ENCODE measurements at regions not wholly inside any gene's neighbourhood (a gene's known extent, or its start where the extent isn't known, plus 50 kb on each side); places are given as distances from the start of the nearest gene placed in this dataset.

GRCh38 chr10:128813574-128813973 is 653.5 kb upstream of the MGMT start:
- Histone ChIP-seq H3K9me3 (no peaks in the 10 kb centered on the region), H3K27me3 (no peaks in the 10 kb centered on the region), H3K4me1 (ENCODE audit: control insufficient read depth in 1 of 2, insufficient read depth in 1 of 2, low read depth in 1 of 2, low read length in 1 of 2) (no peaks in the 10 kb centered on the region), H3K4me3 (ENCODE audit: low read depth in 1 of 2, low read length in 1 of 2) (no peak overlapping the region), H3K27ac (no peak overlapping the region), H3K36me3 (no peaks in the 10 kb centered on the region)
- no peak for TF ChIP-seq CTCF (IDR thresholded peaks at IDR 0.05)

- H3K4me1 ChIP-seq (ENCODE audit: control insufficient read depth in 1 of 2, insufficient read depth in 1 of 2, low read depth in 1 of 2, low read length in 1 of 2): no peaks in the 10 kb centered on the region
- no peak for TF ChIP-seq CTCF (IDR thresholded peaks at IDR 0.05)
- no peak overlapping the region for H3K4me3 ChIP-seq (ENCODE audit: low read depth in 1 of 2, low read length in 1 of 2)
- no peaks in the 10 kb centered on the region for H3K36me3 ChIP-seq
- no peaks in the 10 kb centered on the region for H3K27me3 ChIP-seq
- no peaks in the 10 kb centered on the region for H3K9me3 ChIP-seq
- H3K27ac ChIP-seq: no peak overlapping the region
Measured at GRCh38 chr10:128814024-128814423, 653.0 kb upstream of the MGMT start.

GRCh38 chr10:128814782-128815181 is 652.3 kb upstream of the MGMT start:
- TF ChIP-seq CTCF (IDR thresholded peaks at IDR 0.05): no peak
- no peaks in the 10 kb centered on the region for H3K9me3 ChIP-seq

GRCh38 chr10:128816726-128817125 is 650.3 kb upstream of the MGMT start:
- Histone ChIP-seq H3K27me3 (no peaks in the 10 kb centered on the region), H3K9me3 (no peaks in the 10 kb centered on the region), H3K4me1 (ENCODE audit: control insufficient read depth in 1 of 2, insufficient read depth in 1 of 2, low read depth in 1 of 2, low read length in 1 of 2) (no peaks in the 10 kb centered on the region), H3K36me3 (no peaks in the 10 kb centered on the region), H3K27ac (no peak overlapping the region), H3K4me3 (ENCODE audit: low read depth in 1 of 2, low read length in 1 of 2) (no peak overlapping the region)
- no peak for TF ChIP-seq CTCF (IDR thresholded peaks at IDR 0.05)

More at GRCh38 chr10:128814782-128815181, 652.3 kb upstream of the MGMT start:
- Histone ChIP-seq H3K27me3 (no peaks in the 10 kb centered on the region), H3K4me1 (ENCODE audit: control insufficient read depth in 1 of 2, insufficient read depth in 1 of 2, low read depth in 1 of 2, low read length in 1 of 2) (no peaks in the 10 kb centered on the region), H3K27ac (no peak overlapping the region), H3K36me3 (no peaks in the 10 kb centered on the region), H3K4me3 (ENCODE audit: low read depth in 1 of 2, low read length in 1 of 2) (no peak overlapping the region)

GRCh38 chr10:128817636-128818035 is 649.4 kb upstream of the MGMT start:
- Histone ChIP-seq H3K36me3 (no peaks in the 10 kb centered on the region), H3K4me3 (ENCODE audit: low read depth in 1 of 2, low read length in 1 of 2) (no peak overlapping the region), H3K4me1 (ENCODE audit: control insufficient read depth in 1 of 2, insufficient read depth in 1 of 2, low read depth in 1 of 2, low read length in 1 of 2) (no peaks in the 10 kb centered on the region), H3K27me3 (no peaks in the 10 kb centered on the region), H3K27ac (no peak overlapping the region), H3K9me3 (no peaks in the 10 kb centered on the region)
- TF ChIP-seq CTCF (IDR thresholded peaks at IDR 0.05): no peak

- Histone ChIP-seq H3K36me3 (no peaks in the 10 kb centered on the region), H3K9me3 (no peaks in the 10 kb centered on the region), H3K4me3 (ENCODE audit: low read depth in 1 of 2, low read length in 1 of 2) (no peak overlapping the region), H3K27ac (no peak overlapping the region), H3K4me1 (ENCODE audit: control insufficient read depth in 1 of 2, insufficient read depth in 1 of 2, low read depth in 1 of 2, low read length in 1 of 2) (no peaks in the 10 kb centered on the region), H3K27me3 (no peaks in the 10 kb centered on the region)
- no peak for TF ChIP-seq CTCF (IDR thresholded peaks at IDR 0.05)
Measured at GRCh38 chr10:128820663-128821062, 646.4 kb upstream of the MGMT start.
